CD4-positive, alpha-beta T cell (primary cell): ENCODE measurements at regions not wholly inside any gene's neighbourhood (a gene's known extent, or its start where the extent isn't known, plus 50 kb on each side); places are given as distances from the start of the nearest gene placed in this dataset.

Experiments used
- ATAC-seq: fragments of 200-7000 bp; cut with Tn5 transposase; one replicate; pipeline ENCODE4 v1.10.0; 2022; ENCODE audit warnings: mild to moderate bottlenecking; ENCODE audit not compliant: poor library complexity
- CTCF ChIA-PET: fragments of 350-600 bp; sonication (Branson Sonifier 250); formaldehyde crosslinking; loops from one replicate; lab custom pipeline; 2021; ENCODE audit warnings: antibody characterized with exemption, inconsistent platforms; lab: Charles Lee
- POLR2A ChIA-PET: fragments of 350-600 bp; sonication (Branson Sonifier 250); formaldehyde crosslinking; loops from one replicate; lab custom pipeline; 2021; ENCODE audit warnings: antibody characterized with exemption, inconsistent platforms; lab: Charles Lee
- DNase-seq, 14 experiments: peaks; one replicate each; pipeline ENCODE4 v3.0.0-alpha.2; 2013 to 2020; ENCODE audit warnings: mixed read lengths in 2 of 14
- H3K27ac ChIP-seq, 2 donors: one replicate each; pipeline versions ENCODE4 v1.5.1 to v1.7.0; 2013; ENCODE audit warnings: low read length in 2 of 2, low read depth in 1 of 2, mild to moderate bottlenecking in 1 of 2
- H3K27me3 ChIP-seq, 2 experiments: 1 replicate in 1 of 2; 2 replicates in 1 of 2; pipeline versions ENCODE4 v1.6.1 to v1.7.0; 2013; ENCODE audit warnings: low read length in 2 of 2, control low read depth in 1 of 2, mild to moderate bottlenecking in 1 of 2, moderate library complexity in 1 of 2; ENCODE audit not compliant: insufficient read depth in 2 of 2, control insufficient read depth in 1 of 2
- H3K36me3 ChIP-seq: one replicate; pipeline ENCODE4 v1.6.1; 2013; ENCODE audit warnings: low read length, control low read depth; ENCODE audit not compliant: insufficient read depth
- H3K4me1 ChIP-seq: one replicate; pipeline ENCODE4 v1.6.1; 2013; ENCODE audit warnings: low read length, control low read depth; ENCODE audit not compliant: insufficient read depth
- H3K4me3 ChIP-seq: one replicate; pipeline ENCODE4 v1.5.1; 2013; ENCODE audit warnings: mild to moderate bottlenecking, low read length, moderate library complexity
- H3K9me3 ChIP-seq, 2 experiments: 1 replicate in 1 of 2; 2 replicates in 1 of 2; pipeline versions ENCODE4 v1.6.1 to v1.7.0; 2013; ENCODE audit warnings: low read length in 2 of 2, mild to moderate bottlenecking in 2 of 2, control low read depth in 1 of 2, moderate library complexity in 1 of 2; ENCODE audit not compliant: control insufficient read depth in 1 of 2, insufficient read depth in 1 of 2
- H3K27ac Mint-ChIP-seq: one replicate; pipeline ENCODE4 v1.8.0; 2020; ENCODE audit warnings: mixed read lengths
- H3K27me3 Mint-ChIP-seq: one replicate; pipeline ENCODE4 v1.8.0; 2021; ENCODE audit warnings: mixed read lengths
- H3K36me3 Mint-ChIP-seq: one replicate; pipeline ENCODE4 v1.8.0; 2021; ENCODE audit warnings: low read depth, mixed read lengths
- H3K4me1 Mint-ChIP-seq: one replicate; pipeline ENCODE4 v1.8.0; 2021; ENCODE audit warnings: low read depth, mixed read lengths
- H3K4me3 Mint-ChIP-seq: one replicate; pipeline ENCODE4 v1.8.0; 2020; ENCODE audit warnings: mild to moderate bottlenecking, mixed read lengths
- H3K9me3 Mint-ChIP-seq: one replicate; pipeline ENCODE4 v1.8.0; 2020; ENCODE audit warnings: mixed read lengths
- CTCF ChIP-seq: fragments of 200-600 bp; IDR thresholded peaks from one replicate; pipeline ENCODE4 v1.8.0; 2022; ENCODE audit warnings: antibody characterized with exemption, mild to moderate bottlenecking
- intact Hi-C, 2 experiments: fragments of 100-400 bp; cut with DNase I in 1 of 2; cut with micrococcal nuclease in 1 of 2; formaldehyde crosslinking; loops; one replicate each; pipeline versions ENCODE4 v1.15.1 to v1.9.0; 2023 to 2025; cut with DNase I, micrococcal nuclease

GRCh38 chr12:114738460-114739184 is 54.6 kb upstream of the TBX3 start:
- Histone ChIP-seq H3K4me1 (no peaks in the 10 kb centered on the region), H3K27ac (no peak overlapping the region), H3K27me3 (peaks cover 29 to 39% of the 10 kb centered on the region in 2 experiments), H3K4me3 (no peak overlapping the region), H3K9me3 (peaks cover 0 to 35% of the 10 kb centered on the region in 2 experiments), H3K36me3 (no peaks in the 10 kb centered on the region)
- no peak for ATAC-seq
- H3K36me3 Mint-ChIP-seq = no peaks in the 10 kb centered on the region
- no peak for TF ChIP-seq CTCF
- H3K4me3 Mint-ChIP-seq = no peak overlapping the region
- no peaks in the 10 kb centered on the region for H3K9me3 Mint-ChIP-seq
- no peak overlapping the region for H3K27ac Mint-ChIP-seq
- ChIA-PET POLR2A (no interaction called here), CTCF (no interaction called here)
- peaks cover 37% of the 10 kb centered on the region for H3K27me3 Mint-ChIP-seq
- intact Hi-C loops = no loop called here
- DNase-seq = no peak
- no peaks in the 10 kb centered on the region for H3K4me1 Mint-ChIP-seq

GRCh38 chr12:114735680-114736374 is 51.9 kb upstream of the TBX3 start:
- Histone ChIP-seq H3K27ac (no peak overlapping the region), H3K4me3 (no peak overlapping the region), H3K36me3 (no peaks in the 10 kb centered on the region), H3K4me1 (no peaks in the 10 kb centered on the region), H3K9me3 (peaks cover 0 to 28% of the 10 kb centered on the region in 2 experiments), H3K27me3 (peaks cover 35 to 40% of the 10 kb centered on the region in 2 experiments)
- no peak for TF ChIP-seq CTCF
- Mint-ChIP-seq H3K4me1 (no peaks in the 10 kb centered on the region), H3K36me3 (no peaks in the 10 kb centered on the region), H3K27ac (no peak overlapping the region), H3K4me3 (no peak overlapping the region), H3K27me3 (peaks cover 41% of the 10 kb centered on the region), H3K9me3 (no peaks in the 10 kb centered on the region)
- POLR2A ChIA-PET = interaction anchor here (0.5 kb wide), 1 partner anchor 10 kb away, joined by 3 read pairs; no protein-coding TSS in a partner anchor
- CTCF ChIA-PET = no interaction called here
- ATAC-seq (no peak), DNase-seq (no peak)
- intact Hi-C loops = no loop called here

GRCh38 chr12:114735011-114735410 is 51.0 kb upstream of the TBX3 start:
- ChIA-PET POLR2A (no interaction called here), CTCF (no interaction called here)
- DNase-seq = no peak
- Mint-ChIP-seq H3K27ac (no peak overlapping the region), H3K4me1 (no peaks in the 10 kb centered on the region), H3K4me3 (no peak overlapping the region), H3K36me3 (no peaks in the 10 kb centered on the region), H3K9me3 (no peaks in the 10 kb centered on the region), H3K27me3 (peaks cover 41% of the 10 kb centered on the region)
- Histone ChIP-seq H3K4me1 (no peaks in the 10 kb centered on the region), H3K27ac (no peak overlapping the region), H3K27me3 (peaks cover 35 to 40% of the 10 kb centered on the region in 2 experiments), H3K9me3 (peaks cover 0 to 24% of the 10 kb centered on the region in 2 experiments), H3K4me3 (no peak overlapping the region), H3K36me3 (no peaks in the 10 kb centered on the region)
- ATAC-seq = no peak
- intact Hi-C loops = no loop called here
- no peak for TF ChIP-seq CTCF
